GM18499 (cell line): ENCODE measurements at regions not wholly inside any gene's neighbourhood (a gene's known extent, or its start where the extent isn't known, plus 50 kb on each side); places are given as distances from the start of the nearest gene placed in this dataset.
"Not testable (repeated sequence)": the region's sequence is repeated elsewhere in the genome, so short reads cannot be mapped to it uniquely, and the experiment has no call there.

Experiments used
- ATAC-seq: cut with Tn5 transposase; IDR thresholded peaks from one replicate; pipeline ENCODE4 v1.9.1; 2021; ENCODE audit warnings: moderate number of reproducible peaks; ENCODE audit not compliant: insufficient read depth, unreplicated experiment

DNA sequence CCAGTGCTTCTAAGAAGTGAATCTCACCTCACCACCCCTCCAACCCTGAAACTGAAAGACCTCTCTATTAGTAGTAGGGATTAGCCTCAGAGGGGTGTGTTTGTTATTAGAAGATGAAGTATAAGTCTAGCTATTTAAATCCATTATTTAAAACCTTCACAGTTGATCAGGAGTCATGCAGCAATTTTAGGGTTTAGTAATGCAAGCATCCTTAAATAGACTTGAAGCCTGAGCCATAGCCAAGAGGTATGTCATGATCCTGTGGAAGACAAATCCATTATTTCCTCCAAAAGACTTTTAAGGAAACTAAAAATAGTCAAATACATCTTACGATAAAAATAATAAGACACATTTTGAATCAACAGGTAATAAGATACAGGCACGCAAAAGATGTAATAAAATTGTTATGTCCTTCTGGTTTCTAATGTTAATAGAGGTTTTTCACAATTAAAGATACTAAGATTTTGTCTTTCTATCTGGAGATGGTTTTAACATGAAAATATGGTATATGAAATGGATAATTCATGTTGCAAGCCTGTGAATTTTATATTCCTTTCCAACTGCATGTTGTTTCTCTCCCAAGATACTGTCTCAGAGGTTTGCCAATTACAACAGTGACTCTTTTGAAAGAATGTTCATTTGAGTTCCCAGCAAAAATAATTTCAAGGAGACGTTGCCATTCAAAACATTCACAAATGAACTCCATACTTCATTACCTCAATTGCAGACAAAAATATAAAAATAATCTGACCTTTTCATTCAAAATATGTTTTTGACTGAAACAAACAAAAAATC lies 68.0 kb downstream of the LUZP4 start:
- ATAC-seq, result no peak

DNA sequence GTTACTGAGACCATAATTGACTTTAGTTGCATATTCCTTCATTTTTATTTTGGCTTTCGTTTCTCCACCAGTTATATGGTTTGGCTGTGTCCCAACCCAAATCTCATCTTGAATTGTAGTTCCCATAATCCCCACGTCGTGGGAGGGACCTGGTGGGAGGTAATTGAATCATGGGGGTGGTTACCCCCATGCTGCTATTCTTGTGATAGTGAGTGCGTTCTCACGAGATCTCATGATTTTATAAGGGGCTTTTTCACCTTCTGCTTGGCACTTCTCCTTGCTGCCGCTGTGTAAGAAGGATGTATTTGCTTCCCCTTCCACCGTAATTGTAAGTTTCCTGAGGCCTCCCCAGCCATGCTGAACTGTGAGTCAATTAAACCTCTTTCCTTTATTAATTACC lies 70.0 kb downstream of the LUZP4 start:
- ATAC-seq, result not testable (repeated sequence)

- no peak for ATAC-seq
Measured at GRCh38 chrX:115360220-115360781, 70.8 kb downstream of the LUZP4 start.

DNA sequence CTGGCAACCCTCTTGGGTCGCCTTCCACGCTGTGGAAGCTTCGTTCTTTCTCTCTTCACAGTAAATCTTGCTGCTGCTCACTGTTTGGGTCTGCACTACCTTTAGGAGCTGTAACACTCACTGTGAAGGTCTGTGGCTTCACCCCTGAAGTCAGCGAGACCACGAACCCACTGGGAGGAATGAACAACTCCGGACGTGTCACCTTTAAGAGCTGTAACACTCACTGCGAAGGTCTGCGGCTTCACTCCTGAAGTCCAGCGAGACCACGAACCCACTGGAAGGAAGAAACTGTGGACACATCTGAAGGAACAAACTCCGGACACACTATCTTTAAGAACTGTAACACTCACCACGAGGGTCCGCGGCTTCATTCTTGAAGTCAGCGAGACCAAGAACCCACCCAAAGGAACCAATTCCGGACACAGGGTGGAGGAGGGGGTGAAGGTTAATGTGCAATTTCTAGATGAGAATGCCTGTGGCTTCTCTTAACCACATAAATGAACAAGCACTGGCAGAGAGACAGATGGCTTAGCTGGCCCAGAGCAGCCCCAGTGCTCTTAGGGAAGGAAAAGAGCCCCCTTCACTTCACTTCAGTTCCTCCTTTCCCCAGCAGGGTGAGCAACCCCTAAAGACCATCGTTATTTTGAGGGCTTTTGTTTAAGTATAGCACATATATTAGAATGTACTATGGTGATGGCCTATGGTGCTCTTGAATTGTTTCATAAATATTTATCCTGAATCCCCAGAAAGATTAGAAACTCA lies 73.0 kb downstream of the LUZP4 start:
- no peak for ATAC-seq

GRCh38 chrX:115363372-115363771 lies 73.9 kb downstream of the LUZP4 start:
- no peak for ATAC-seq

DNA sequence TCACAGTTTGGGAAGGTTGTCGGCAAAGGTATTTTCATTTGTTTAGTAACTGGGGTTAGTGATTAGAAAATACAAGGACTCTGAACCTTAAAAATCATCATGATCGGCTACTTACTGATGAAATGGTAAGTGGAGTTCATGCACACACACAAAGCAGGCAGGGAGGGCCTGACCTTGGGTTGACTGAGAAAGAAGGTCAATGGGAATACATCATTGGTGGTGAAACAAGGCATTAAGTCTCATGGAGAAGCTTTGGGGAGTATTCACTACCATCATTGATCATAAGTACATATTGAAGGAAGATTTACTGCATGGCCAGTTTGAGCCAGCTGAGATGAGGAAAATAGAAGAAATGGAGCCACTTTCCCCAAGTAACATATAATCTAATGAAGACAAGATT lies 74.4 kb downstream of the LUZP4 start:
- no peak for ATAC-seq

DNA sequence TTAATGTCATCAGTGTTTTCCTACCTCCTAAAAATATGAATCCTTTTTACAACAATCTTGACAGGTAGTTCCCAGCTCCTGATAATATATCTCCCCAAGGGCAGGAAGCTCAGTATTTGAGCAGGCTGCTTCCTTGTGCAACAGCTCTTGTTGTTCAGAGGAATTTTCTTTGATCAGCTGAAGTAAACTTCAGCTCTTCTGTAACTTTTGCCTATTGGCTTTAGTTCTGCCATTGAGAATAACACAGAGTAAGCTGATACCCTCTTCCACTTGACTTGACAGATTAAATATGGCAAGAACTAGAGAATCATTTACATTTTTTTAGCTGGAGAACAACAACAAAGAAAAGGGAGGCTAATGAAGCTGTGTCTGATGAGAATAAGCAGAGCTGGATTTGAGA lies 75.2 kb downstream of the LUZP4 start:
- no peak for ATAC-seq

- ATAC-seq, result no peak
Measured at GRCh38 chrX:115366535-115366934, 77.0 kb downstream of the LUZP4 start.

- ATAC-seq, result no peak
Measured at GRCh38 chrX:115367455-115367854, 77.9 kb downstream of the LUZP4 start.

GRCh38 chrX:115367951-115368350 lies 78.4 kb downstream of the LUZP4 start:
- ATAC-seq, result no peak

DNA sequence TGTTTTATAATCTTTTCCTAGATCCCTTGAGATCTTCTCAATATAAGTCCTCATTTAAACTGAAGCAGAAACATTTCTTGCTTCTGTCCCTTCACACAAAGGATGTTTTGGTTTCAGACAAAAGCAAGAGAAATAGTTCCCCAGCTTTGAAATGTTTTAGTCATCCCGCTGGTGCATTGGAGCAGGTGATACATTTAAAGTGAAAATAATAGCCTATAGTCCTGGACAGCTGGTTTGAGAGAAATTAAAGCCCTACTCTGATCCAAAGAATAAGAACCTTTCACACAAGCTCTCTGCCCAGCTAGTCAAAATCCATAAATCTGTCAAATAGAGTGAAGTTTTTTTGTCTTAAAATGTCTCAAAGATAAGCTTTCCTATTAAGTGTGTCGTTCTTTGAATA lies 79.4 kb downstream of the LUZP4 start:
- ATAC-seq, result no peak

DNA sequence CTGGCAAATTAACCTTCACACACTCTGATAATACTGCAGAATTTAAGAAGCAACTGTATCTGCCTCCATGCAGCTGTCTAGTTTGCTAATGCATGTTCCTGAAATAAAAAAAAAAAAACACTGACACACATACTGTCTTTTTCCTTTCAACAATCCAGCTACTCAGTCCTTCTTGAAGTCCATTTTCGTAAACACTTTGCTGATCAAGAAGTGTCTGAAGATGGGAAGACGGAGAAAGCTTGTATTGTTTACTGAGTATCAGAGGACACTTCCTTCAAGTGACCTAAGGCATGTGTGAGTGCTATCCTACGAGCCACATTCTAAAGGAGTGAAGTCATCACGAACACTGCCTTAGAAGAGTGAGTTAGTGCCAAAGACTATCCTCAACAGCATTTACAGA lies 82.6 kb downstream of the LUZP4 start:
- no peak for ATAC-seq

DNA sequence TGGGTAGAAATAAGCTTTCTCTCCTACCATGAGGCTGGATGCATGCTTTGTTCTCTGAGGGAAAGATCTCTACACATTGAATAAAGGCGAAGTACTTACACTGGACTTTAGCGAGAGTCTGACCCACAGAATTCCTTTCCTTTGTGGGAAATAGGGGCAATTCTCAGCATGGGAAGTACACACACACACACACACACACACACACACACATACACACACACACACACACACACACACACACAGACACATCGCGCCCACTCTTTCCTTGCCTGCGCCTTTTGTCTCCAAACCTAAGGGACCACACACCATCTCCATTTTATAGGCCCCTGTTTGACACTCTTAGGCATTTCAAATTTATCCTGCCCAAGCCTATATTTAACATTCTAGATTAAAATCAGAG lies 83.8 kb downstream of the LUZP4 start:
- ATAC-seq, result no peak

DNA sequence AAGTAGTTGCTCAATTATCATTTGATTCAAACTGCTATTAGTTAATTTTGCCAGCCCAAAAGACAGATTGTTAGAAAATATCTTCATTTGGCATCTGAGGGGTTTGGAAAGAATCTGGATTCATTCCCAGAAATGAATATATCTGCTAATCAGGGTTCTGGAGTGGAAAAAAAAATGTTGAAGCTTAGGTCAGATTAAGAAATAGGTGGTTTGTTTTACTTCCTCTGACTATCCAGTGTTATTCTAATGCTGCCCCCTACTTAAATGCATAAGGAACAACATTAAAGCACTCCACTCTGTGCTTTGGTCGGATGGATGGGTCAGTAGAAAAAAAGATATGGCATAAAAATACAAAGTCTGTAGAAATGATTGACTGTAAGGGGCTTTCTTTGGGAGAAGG lies 89.0 kb downstream of the LUZP4 start:
- no peak for ATAC-seq

- ATAC-seq, result no peak
Measured at GRCh38 chrX:115387327-115387726, 97.8 kb downstream of the LUZP4 start.

DNA sequence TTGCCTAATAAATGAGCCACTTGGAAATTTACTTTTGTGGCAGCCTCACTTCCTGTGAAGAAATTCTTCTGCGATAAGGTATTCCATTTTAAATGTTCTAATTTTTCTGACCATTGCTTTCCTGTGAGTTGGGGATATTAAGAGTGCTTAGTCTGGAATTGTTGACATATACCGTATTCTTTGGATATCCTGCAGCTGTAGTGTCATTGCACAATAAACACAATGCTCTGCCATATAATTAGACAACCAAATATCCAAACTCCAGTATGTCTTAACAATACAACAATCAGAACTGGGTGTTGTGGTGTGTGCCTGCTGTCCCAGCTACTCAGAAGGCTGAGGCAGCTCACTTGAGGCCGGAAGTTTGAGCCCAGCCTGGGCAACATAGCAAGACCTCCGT lies 99.4 kb downstream of the LUZP4 start:
- ATAC-seq, result no peak

GRCh38 chrX:115390078-115390477 lies 100.6 kb downstream of the LUZP4 start:
- ATAC-seq, result no peak

DNA sequence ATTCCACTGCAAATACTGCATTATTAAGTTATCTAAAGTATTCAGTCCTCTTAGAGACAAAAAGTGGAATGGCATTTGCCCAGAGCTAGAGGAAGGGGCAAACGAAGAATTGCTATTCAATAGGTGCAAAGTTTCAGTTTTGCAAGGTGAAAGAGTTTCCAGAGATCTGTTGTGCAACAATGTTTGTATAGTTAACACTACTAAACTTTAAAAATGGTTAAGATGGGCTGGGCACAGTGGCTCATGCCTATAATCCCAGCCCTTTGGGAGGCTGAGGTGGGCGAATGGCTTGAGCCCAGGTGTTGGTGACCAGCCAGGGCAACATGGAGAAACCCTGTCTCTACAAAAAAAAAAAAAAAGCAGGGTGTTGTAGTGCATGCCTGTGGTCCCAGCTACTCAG lies 102.5 kb downstream of the LUZP4 start:
- no peak for ATAC-seq

- ATAC-seq, result no peak
Measured at GRCh38 chrX:115392871-115393270, 103.4 kb downstream of the LUZP4 start.

DNA sequence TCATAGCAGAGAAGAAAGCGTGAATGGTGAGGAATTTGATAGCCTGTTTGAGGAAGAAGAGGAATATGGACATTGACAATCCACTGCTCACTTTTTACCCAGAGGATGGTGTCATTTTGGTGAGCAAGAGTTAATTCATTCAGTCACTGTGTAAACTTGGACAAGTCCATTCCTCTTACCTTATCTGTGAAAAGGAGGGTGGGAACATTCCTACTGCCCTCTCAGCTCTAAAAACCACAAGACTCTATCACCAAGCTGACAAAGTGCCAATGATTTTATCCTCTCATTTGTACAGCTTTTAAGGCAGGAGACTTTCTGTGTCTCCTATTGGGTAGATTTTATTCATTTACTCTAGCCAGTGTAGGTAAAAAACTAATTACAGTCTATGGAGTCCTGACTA lies 103.8 kb downstream of the LUZP4 start:
- ATAC-seq, result no peak

DNA sequence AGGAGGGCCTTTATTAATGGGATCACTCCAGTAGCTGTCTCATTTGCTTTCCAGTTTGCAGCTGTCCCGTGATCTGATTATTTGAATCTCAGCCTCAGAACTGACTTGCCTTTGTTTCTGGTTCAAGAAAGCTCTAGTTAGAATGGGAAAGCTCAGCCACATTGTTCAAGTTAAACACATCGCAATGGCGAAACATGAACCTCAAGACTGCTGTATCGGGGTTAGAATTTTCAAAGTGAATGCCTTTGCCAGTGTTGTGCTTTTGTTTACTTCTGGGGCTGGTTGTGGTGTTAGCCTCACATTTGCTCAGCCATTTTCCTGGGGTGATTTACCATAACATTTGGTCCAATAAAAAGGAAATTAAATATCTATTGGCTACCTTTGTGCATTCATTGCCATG lies 105.3 kb downstream of the LUZP4 start:
- not testable (repeated sequence) for ATAC-seq

- no peak for ATAC-seq
Measured at GRCh38 chrX:115399306-115399705, 109.8 kb downstream of the LUZP4 start.
